Epidermal melanocyte (primary cell): ENCODE measurements at regions not wholly inside any gene's neighbourhood (a gene's known extent, or its start where the extent isn't known, plus 50 kb on each side); places are given as distances from the start of the nearest gene placed in this dataset.

Source experiments
- DNase-seq: peaks from one replicate; pipeline ENCODE4 v3.0.0; 2011; ENCODE audit warnings: low spot score; ENCODE audit not compliant: insufficient read length

DNA sequence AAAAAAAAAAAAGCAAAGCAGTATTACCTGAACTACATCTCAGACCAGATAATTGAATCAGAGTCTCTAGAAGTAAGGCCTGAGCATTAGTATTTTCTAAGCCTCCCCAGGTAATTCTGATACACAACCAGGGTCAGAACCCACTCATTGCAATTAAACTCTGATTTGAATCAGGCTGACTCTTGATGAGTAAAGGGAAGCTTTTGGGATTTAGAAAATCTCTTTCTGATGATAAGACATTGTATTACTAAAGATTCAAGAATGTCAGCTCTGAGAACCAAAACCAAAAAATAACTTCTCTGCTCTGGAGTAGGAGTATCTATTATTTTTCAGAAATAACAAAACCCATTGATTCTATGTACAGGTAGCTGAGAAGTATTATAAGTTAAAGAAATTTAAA, 100.1 kb upstream of the COL21A1 start:
- DNase-seq: no peak

DNA sequence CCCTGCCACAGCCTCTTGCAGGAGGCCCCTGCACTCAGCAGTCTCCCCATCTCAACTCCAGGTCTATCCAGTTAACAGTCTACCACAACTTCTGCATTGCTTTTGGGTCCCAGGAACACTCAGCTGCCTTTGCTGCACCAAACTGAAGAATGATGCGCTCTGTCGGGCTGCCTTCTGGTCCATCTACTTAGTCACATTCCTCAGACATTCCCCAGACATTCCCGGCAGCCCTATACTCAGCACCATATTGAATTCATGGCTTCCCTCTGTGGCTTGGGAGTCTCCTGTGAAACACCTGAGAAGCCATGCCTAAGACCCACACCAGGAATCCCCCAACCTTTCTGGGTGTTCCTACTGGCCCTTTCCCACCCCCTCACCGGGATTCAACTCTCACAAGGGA, 99.6 kb upstream of the COL21A1 start:
- no peak for DNase-seq

DNA sequence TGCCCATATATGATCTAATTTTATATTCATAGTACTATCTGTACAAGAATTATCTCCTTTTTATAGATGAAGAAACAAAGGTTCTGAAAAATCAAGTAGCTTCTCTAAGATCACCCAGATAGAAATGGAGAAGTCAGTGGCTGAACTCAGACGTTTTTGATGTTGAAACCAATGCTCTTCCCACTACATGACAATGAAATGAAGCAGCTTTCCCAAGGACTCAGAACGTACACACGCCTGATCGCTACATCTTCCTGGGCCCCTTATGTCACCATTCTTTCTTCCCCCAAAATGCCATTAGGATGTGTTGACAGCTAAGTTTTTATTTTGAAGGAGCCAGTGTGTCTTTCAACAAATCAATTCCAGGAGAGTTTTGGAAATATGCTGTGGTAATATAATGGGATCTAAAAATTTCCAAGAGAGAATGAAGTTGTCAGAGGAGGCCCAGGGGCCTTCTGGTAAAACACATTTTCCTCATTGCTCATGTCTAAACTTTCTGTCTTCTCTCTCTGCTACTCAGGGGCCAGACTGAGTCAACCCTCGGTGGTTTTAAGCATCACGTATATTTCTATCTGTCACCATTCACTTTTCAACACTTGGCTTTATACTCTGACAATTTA, 98.1 kb upstream of the COL21A1 start:
- no peak for DNase-seq

DNA sequence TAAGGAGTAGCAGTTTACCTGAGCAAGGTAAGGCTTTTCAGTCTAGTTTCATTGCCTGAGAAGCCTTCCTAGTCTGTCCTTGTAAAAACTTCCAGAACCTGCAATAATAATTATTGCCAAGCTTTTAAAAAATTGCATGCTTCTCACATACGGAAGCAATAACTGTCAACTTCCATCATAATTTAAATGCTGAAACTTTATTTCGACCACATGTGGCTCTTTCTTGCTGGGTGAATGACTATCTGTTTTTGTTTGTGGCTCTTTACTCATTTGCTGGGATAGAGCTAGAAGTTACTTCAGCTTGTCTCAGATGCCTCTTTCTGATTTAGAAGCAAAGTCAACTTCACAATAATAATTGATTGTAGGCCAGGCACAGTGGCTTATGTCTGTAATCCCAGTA, 95.9 kb upstream of the COL21A1 start:
- DNase-seq: no peak

DNA sequence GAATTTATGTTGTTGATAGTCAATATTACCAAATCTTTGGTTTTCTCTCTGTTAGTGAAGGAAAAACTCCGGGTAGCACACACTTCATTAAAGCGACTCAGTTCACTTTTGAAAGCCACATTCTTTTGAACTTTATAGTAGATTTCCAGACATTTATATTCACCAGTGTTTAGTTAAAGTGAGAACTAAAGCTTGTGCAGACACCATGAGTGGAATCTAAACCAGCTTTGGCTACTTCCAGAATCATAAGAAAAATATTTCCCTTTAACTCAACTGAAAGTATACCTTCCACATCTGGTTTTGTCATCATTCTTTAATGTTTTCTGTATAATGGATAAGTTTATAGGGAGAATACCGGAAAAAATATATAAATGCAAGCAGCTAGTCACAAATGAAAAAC, 92.1 kb upstream of the COL21A1 start:
- no peak for DNase-seq

DNA sequence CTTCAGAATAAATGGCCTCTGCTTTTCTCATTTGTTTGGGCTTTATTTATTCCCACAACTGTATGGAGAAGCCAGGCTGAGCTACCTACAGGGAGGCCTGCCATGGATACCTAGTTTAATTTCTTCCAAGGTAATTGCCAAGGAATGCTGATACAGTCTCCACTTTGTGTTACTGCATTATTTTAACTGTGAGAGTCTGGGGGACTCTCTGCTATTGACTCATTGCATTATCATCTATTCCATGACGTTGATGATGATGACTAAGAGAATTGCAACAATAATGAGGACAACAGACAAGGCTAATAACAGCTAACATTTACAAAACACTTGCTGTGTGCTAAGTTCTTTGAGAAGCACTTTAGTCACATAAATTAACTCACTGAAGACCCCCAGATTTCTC, 88.3 kb upstream of the COL21A1 start:
- DNase-seq: no peak

DNA sequence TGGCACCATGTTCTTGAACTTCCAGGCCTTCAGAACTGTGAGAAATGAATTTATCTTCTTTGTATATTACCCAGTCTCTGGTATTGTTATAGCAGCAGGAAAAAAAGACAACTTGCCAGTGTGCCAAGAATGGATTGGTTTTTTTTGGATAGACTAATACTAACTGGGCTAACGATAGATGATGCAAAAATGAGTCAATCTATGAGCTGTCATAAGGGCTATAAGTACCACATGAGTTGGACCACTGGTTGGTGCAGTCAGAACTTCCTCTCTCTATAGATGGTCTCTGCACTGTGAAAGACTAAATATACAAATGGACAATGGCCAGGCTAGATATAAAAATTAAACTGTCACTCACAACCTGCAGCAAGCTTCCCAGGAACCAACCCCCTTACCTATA, 87.6 kb upstream of the COL21A1 start:
- no peak for DNase-seq

DNA sequence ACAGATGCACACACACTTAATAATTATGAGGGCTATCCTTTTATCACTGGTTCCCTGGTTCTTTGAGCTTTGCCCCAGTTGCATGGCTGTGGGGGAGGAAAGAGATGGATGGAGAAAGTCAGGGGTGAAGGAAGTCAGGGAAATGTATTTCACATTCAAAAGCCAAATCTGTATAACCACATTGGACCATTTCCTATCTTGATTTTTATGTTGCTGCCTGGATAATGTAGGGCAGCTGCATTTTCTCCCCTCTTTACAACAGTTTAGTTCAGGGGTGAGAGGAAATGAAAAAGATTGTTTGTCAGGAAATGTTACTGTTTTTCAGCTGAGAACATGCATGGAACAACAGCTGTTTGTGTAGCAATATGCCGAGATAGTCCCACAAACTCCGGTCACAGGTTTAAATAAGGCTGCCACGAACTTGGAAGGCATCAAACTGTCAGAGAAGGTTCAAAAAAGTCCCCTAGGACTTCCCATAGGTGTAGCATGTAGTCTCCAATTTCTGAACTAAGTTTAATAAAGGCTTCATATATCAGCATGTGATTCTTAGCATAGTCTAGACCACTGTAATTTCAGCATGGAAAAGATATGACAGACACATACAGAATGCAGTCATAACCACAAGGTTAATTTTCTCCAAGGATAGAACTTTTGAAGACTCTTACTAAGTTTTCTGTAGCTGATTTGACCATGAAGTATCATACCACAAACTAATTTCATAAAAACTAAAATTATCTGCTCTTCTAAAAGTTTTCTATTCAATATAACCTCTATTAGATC, 82.1 kb upstream of the COL21A1 start:
- no peak for DNase-seq

DNA sequence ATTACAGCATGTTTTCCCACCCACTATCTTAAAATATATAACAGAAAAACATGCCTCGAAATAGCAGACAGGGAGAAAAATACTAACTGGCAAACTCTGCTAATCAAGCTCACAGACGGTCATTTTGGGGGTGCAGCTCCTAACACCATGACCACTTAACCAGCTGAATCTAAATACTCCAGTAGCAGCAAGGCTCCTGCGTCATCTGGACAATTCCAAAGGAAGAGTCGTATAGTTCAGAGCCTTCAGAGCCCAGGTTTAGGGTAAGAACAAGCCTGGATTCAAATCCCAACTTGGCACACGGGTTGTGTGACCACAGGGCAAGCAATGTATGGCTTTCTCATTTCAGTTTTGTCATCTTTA, 81.3 kb upstream of the COL21A1 start:
- DNase-seq: no peak

DNA sequence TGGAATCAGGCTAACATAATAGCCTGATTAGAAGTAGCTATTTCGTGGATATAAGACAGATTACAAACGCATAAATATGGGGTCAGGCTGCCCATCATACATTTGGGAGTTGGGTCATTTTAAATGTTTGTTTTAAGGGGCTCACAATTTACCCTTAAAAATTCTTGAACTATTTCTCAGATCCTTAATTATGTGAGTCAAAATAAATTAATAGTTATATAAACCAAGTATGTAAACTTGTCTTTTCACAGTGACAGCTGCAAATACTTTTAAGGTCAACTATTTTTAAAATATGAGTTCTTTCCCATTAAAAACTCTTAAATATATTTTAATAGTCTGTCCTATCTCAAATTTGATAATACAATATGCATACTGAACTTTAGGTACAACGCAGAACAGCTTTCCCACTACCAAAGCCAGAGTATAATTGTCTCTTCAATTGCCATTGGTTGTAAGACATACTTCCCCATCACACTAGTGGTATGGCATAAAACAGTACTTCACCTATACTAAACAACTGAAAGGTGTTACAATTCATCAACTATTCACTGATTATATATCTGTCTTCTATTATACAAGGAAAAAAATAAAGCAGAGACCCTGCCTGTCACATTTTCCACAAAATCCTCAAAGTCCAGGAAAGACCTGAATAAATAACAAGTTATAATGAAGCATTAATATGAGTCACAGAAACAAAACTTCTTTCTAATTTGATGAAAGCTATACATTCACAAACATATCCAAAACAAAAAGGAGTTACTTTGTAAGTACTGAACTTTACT, 80.8 kb upstream of the COL21A1 start:
- no peak for DNase-seq

DNA sequence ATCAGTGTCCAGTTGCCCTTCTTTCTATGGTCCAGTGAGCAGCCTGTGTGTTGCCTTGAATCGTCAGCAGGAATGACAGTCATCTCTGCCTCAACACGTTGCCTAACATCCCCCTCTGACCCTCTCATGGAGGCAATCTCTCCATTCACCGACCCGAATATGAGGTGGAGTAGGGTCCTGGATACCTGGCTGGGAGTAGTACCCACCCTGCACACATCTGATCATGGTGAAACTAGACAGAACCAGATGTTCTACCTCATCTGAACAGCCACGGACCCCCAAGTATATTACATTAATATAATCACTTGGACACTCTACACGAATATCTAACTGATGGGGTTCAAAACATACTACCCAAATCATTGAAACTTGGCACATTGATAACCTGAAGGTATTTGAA, 77.0 kb upstream of the COL21A1 start:
- no peak for DNase-seq

DNA sequence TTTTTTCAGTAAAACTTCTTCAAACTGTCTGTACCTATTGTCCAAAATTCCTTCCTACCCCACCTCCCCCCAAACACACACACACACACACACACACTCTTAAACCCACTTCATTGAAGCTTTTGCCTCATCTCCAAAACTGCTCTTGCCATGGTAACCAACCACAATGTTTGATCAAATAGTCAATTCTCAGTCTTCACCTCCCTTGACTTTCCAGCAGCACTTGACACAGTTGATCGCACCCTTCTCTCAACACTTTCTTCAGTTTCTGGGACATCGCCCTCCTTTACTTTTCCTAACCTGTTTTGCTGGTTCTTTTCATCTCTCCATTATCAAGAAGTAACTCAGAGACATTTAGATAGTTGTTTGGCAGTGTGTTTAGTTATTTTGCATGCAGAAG, 71.5 kb upstream of the COL21A1 start:
- DNase-seq: no peak

DNA sequence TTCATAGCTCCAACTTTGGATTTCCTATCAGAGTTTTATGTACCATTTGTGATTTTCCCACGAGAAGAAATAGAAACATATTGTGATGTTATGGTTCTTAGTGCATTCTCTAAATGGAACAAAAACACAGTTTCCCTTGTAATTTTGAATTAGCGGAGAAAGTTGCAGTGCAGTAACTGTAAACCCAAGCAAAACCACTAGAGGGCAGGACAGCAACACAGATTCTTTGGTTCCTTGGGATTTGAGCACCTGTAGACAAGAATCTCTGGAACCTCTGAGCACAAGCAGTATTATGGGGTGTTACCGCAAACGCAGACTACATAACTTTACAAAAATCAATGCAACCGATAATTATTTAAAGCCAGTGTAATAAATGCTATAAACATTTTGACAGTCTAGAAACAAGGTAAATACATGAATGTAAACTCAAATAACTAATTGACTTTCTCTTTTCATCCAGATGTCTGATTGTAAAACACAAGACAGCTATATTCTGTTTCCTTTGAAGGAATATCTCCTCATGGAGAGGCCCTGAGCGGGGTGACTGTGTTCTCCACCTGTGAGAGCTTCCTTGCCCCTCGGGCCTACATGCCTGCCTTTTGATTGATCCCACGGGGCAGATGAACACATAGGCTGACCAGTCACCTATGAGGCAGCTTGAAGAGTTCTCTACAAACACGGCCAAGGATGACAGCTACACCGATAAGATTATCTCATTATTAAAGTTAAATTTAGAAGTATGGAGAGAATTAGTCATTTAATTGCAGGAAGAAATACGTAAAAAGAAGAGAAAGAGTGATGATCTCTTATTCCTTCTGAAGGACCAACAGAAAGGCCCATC, 67.5 kb upstream of the COL21A1 start:
- DNase-seq: no peak

DNA sequence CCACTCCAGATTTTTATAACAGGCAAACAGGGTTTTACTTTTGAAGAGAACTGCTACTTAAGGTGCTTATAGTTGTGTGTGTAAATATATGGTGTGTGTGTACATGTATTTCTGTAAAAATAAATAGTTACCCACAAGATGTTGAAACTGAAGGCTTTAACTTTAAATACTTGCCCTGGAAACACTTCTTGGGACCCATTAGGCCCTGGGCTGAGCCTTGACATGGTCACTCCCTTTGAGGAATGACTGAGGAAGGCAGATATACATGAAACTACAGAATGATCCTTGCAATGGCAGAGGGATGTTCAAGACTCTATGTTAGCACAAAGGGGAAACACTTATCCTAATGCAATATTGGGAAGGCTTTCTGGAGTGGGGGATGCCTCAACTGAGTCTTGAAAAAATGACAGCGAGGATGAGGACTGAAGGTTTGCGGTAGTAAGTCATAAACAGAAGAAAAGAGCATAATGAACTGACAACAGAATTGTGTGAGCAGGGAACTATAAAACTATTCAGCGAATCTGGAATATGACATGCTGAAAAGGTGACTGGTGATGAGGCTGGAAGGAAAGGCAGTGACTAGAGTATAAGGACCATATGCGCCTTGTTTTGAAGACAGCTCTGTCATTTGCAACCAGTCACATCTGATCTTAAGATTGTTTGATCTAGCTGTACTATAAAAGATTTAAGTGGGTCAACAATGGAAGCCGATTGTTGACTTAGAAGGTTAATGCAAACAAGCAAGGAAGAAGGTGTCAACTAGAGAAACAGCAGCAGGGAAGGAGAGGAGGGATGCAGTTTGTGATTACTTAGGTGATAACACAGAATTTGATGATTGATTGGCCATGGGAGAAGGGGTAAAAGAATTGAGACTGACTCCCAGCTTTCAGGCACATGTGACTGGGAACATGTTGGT, 64.4 kb upstream of the COL21A1 start:
- DNase-seq: no peak

DNA sequence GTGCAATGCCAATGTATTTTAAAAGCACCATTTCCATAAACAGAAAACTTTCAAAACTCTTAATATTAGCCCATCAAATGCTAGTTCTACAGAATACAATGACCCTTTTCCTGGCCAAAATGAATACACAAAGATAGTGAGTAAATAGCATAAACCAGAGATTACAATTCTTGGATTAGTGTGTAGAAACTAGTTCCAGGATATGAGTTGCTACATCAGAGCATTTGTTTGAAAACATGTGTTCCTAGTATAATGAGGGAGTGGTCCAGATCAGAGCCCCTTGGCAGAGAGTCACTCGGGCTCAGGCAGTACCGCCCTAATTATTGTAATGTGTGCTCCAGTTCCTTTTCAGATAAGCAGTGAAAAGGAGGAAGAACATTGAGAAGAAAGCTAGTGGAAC, 63.7 kb upstream of the COL21A1 start:
- DNase-seq: no peak

DNA sequence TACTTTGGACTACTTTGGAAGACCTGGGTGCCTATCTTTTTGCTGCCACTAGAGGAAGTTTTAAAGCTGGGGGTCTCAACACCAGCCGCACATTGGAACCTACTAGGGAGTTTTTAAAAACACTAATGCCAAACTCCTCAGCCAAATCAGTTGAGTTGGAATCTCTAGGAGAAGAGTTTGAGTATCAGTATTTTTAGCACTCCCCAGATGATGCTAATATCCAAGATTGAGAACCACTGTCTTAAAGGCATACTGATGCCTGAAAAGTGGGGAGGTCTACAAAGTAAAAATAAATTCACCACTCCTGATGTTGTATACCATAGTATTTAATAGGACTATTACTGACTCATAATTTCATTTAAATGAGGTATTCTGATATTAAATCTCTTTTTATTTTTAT, 62.9 kb upstream of the COL21A1 start:
- no peak for DNase-seq

DNA sequence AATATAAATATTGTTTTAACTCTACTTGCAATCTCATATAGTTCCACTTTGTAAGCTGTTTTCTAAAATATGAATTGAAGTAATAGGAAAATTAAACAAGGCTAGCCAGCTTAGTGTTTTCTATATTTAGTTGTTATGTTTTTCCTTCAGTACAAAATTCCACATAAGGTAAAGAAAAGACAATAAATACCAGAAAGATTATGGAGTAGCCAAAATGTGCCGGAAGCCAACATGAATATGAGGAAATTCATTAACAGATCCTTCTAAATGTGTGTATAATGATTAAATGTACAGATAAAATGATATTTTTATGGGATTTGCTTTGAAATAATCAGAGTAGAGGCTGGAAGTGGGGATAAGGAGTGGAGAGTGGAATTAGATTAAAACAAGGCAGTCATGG, 52.5 kb upstream of the COL21A1 start:
- no peak for DNase-seq

DNA sequence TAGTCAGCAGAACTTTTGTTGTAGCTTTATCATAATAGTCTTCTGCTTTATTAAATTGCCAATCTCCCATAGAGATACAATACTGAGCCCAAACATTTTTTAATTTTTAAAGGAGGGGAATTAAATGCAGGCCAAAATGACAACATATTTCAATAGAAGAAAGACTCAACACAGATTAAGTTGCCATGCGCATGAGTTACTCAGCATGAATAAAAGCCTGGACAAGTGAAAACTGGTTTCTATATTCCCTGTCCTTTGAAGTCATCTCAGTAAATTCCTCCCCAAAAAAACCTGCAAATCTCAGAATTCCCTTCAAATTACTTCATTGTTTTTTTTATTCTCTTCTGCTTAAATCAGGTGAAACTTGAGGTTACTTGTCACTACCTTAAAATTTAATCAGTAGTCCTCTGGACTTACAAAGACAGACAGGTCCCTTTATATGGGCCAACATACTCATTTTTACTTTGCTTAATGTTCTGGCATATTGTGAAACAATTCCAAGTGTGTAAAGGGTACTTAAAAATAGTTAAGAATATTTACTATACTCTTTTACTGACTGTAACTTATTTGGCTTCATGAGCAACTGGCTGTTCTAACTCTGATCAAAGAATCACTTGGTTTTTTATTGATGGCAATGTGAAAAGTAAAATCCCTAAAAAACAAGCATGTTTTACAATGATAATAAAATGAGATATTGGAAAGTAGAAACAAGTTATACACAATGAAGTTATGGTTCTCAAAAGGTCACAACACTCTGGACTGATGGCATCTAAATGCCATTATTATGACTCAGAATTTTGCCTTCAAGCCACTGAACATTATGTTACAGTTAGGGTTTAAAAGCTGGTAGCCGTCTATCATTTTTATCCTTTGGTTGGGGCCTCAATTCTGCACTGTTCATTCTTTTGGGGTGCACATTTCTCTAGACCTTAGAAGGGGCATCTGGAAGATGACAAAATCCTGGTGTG, 49.9 kb upstream of the COL21A1 start:
- DNase-seq: no peak
